MM.1S (cell line): ENCODE measurements at regions not wholly inside any gene's neighbourhood (a gene's known extent, or its start where the extent isn't known, plus 50 kb on each side); places are given as distances from the start of the nearest gene placed in this dataset.

ENCODE experiments used
- DNase-seq: peaks from one replicate; pipeline ENCODE4 v3.0.0-alpha.2; 2015
- H2AFZ ChIP-seq: fragments of 300-600 bp; sonication (generic); 2 replicates; pipeline ENCODE4 v1.6.0; 2016; ENCODE audit warnings: antibody characterized with exemption, low read length
- H3F3A ChIP-seq: fragments of 300-600 bp; sonication (generic); 2 replicates; pipeline ENCODE4 v1.6.1; 2016; ENCODE audit warnings: mild to moderate bottlenecking, antibody characterized with exemption, low read length, moderate library complexity, mixed read lengths; ENCODE audit not compliant: insufficient read depth
- H3K27ac ChIP-seq: fragments of 300-600 bp; sonication (generic); 2 replicates; pipeline ENCODE4 v1.5.1; 2016; ENCODE audit warnings: mild to moderate bottlenecking, low read length
- H3K27me3 ChIP-seq: fragments of 300-600 bp; sonication (generic); replicated peaks from 2 replicates; pipeline ENCODE4 v1.6.0; 2016; ENCODE audit warnings: low read length; ENCODE audit not compliant: insufficient read depth
- H3K36me3 ChIP-seq: fragments of 300-600 bp; sonication (generic); replicated peaks from 2 replicates; pipeline ENCODE4 v1.6.1; 2016; ENCODE audit warnings: mild to moderate bottlenecking, low read length, mixed read lengths; ENCODE audit not compliant: insufficient read depth
- H3K4me1 ChIP-seq: fragments of 300-600 bp; sonication (generic); 2 replicates; pipeline ENCODE4 v1.6.1; 2016; ENCODE audit warnings: low read length, mixed read lengths
- H3K4me2 ChIP-seq: fragments of 300-600 bp; sonication (generic); 2 replicates; pipeline ENCODE4 v1.6.0; 2016; ENCODE audit warnings: low read depth, low read length
- H3K4me3 ChIP-seq: fragments of 300-600 bp; sonication (generic); 2 replicates; pipeline ENCODE4 v1.5.1; 2016; ENCODE audit warnings: low read length, mixed read lengths
- H3K79me2 ChIP-seq: fragments of 300-600 bp; sonication (generic); 2 replicates; pipeline ENCODE4 v1.6.1; 2016; ENCODE audit warnings: mixed run types, low read length, mixed read lengths
- H3K9ac ChIP-seq: fragments of 300-600 bp; sonication (generic); 2 replicates; pipeline ENCODE4 v1.6.1; 2016; ENCODE audit warnings: low read length, mixed read lengths
- H3K9me2 ChIP-seq: fragments of 300-600 bp; sonication (generic); replicated peaks from 2 replicates; pipeline ENCODE4 v1.6.1; 2016; ENCODE audit warnings: mild to moderate bottlenecking, low read length, mixed read lengths; ENCODE audit not compliant: insufficient read depth
- H3K9me3 ChIP-seq: fragments of 300-600 bp; sonication (generic); replicated peaks from 2 replicates; pipeline ENCODE4 v1.6.1; 2016; ENCODE audit warnings: mild to moderate bottlenecking, low read length, mixed read lengths; ENCODE audit not compliant: insufficient read depth
- H4K20me1 ChIP-seq: fragments of 300-600 bp; sonication (generic); 2 replicates; pipeline ENCODE4 v1.6.1; 2016; ENCODE audit warnings: mild to moderate bottlenecking, low read length, moderate library complexity, mixed read lengths; ENCODE audit not compliant: insufficient read depth
- EZH2 ChIP-seq: fragments of 300-600 bp; sonication (generic); optimal IDR thresholded peaks from 2 replicates; pipeline ENCODE3; 2017; ENCODE audit warnings: low read depth, mild to moderate bottlenecking, antibody characterized with exemption, low read length, mixed read lengths
- EZH2phosphoT487 ChIP-seq: fragments of 300-600 bp; sonication (generic); IDR thresholded peaks from 2 replicates; pipeline ENCODE4 v1.6.1; 2018; ENCODE audit warnings: antibody characterized with exemption, low read length
- TF ChIP-seq, protein P1 (sequence below): fragments of 300-600 bp; sonication (generic); IDR thresholded peaks from 2 replicates; pipeline ENCODE4 v1.5.1; 2016; ENCODE audit warnings: antibody characterized with exemption, low read length, mixed read lengths

- no peak for TF ChIP-seq EZH2
- TF ChIP-seq, protein P1, sequence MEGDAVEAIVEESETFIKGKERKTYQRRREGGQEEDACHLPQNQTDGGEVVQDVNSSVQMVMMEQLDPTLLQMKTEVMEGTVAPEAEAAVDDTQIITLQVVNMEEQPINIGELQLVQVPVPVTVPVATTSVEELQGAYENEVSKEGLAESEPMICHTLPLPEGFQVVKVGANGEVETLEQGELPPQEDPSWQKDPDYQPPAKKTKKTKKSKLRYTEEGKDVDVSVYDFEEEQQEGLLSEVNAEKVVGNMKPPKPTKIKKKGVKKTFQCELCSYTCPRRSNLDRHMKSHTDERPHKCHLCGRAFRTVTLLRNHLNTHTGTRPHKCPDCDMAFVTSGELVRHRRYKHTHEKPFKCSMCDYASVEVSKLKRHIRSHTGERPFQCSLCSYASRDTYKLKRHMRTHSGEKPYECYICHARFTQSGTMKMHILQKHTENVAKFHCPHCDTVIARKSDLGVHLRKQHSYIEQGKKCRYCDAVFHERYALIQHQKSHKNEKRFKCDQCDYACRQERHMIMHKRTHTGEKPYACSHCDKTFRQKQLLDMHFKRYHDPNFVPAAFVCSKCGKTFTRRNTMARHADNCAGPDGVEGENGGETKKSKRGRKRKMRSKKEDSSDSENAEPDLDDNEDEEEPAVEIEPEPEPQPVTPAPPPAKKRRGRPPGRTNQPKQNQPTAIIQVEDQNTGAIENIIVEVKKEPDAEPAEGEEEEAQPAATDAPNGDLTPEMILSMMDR: no peak
- no peak for TF ChIP-seq EZH2phosphoT487
- H3K4me3 ChIP-seq: no peak overlapping the region
- no peaks in the 10 kb centered on the region for H3K9me3 ChIP-seq
- DNase-seq: no peak
- H3F3A ChIP-seq: no peaks in the 10 kb centered on the region
- H3K4me1 ChIP-seq: no peaks in the 10 kb centered on the region
- H3K27ac ChIP-seq: no peak overlapping the region
- no peak overlapping the region for H3K4me2 ChIP-seq
- H2AFZ ChIP-seq: no peak overlapping the region
- no peaks in the 10 kb centered on the region for H4K20me1 ChIP-seq
- H3K36me3 ChIP-seq: no peaks in the 10 kb centered on the region
- no peaks in the 10 kb centered on the region for H3K27me3 ChIP-seq
- H3K9me2 ChIP-seq: no peaks in the 10 kb centered on the region
- no peaks in the 10 kb centered on the region for H3K79me2 ChIP-seq
- H3K9ac ChIP-seq: no peak overlapping the region
These were observed 206.8 kb upstream of the SLC35B3 start for GRCh38 chr6:8642131-8642530.

DNA sequence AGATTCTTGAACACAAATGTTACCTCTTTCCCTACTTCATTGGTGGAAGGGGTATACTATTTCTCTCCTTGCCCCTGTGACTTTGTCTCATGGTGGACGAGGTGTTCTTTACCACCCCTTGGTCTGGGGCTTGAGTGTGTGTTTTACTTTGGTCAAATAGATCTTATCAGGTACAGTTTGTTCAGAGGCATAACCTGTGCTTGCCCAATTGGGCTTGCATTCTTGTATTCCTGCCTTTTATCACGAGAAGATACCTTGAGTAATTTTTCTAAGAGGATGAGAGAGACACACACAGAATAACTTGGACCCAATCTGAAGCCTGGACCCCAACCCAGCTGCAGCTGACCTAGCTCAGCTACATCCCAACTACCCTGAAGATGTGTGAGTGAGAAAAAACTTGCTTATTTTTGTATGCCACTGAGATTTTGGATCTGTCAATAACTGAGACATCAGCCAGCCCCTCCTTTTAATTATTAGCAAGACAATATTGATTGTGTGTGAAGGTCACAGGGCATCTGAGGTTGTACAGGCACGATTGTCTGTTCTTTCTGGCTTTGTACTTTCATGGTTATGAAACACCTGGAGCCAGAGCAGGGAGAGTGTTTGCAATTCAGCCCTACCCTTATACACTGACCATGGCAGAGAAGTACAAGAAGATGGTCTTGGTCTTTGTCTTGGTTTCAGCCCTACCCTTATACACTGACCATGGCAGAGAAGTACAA, 204.7 kb upstream of the SLC35B3 start:
- Histone ChIP-seq H3K4me2 (no peak overlapping the region), H3K79me2 (no peaks in the 10 kb centered on the region), H3K9me3 (no peaks in the 10 kb centered on the region), H3K27ac (no peak overlapping the region), H3F3A (no peaks in the 10 kb centered on the region), H3K4me3 (no peak overlapping the region), H3K9me2 (no peaks in the 10 kb centered on the region), H2AFZ (no peak overlapping the region), H4K20me1 (no peaks in the 10 kb centered on the region), H3K27me3 (no peaks in the 10 kb centered on the region), H3K36me3 (no peaks in the 10 kb centered on the region), H3K9ac (no peak overlapping the region), H3K4me1 (no peaks in the 10 kb centered on the region)
- TF ChIP-seq EZH2: no peak
- TF ChIP-seq, protein P1: no peak
- no peak for TF ChIP-seq EZH2phosphoT487
- no peak for DNase-seq

DNA sequence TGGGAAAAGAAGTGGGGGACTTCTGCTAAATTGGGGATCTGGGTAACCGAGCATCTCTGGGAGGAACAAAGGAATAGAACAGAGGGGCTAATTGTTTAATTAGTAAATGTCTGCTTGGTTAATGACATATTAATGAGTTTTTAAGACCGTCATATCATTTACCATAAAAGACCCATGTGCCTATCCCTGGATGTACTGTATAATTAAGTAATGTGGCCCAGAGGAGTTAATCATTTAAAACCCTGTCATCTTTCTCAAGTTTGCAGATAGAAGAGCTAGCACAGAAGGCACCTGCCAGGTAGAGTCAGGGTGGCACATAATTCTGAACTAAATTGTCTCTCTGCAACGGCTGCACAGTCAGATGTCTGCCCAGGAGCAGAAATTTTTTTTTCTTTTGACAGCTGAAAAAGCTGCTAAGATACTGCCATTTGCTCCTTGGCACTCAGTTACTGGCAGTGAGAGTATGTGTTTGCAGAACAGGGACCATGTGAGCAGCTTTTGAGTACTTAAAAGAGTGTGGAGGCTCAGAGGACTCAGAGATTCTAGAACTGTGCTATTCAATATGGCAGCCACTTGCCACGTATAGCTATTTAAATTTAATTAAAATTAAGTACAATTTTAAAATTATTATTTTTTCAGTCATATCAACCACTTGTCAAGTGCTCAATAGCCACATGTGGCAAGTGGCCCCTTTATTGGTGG, 202.7 kb upstream of the SLC35B3 start:
- Histone ChIP-seq H3K9me2 (no peaks in the 10 kb centered on the region), H3K27ac (no peak overlapping the region), H4K20me1 (no peaks in the 10 kb centered on the region), H3K9ac (no peak overlapping the region), H3K36me3 (no peaks in the 10 kb centered on the region), H2AFZ (no peak overlapping the region), H3K4me3 (no peak overlapping the region), H3K9me3 (no peaks in the 10 kb centered on the region), H3F3A (no peaks in the 10 kb centered on the region), H3K79me2 (no peaks in the 10 kb centered on the region), H3K4me1 (no peaks in the 10 kb centered on the region), H3K4me2 (no peak overlapping the region), H3K27me3 (no peaks in the 10 kb centered on the region)
- no peak for DNase-seq
- TF ChIP-seq EZH2 (no peak), EZH2phosphoT487 (no peak)
- TF ChIP-seq, protein P1: no peak
